GM06990 (cell line): ENCODE measurements at regions not wholly inside any gene's neighbourhood (a gene's known extent, or its start where the extent isn't known, plus 50 kb on each side); places are given as distances from the start of the nearest gene placed in this dataset.

Source experiments
- DNase-seq: peaks from one replicate; pipeline ENCODE4 v3.0.0-alpha.2; 2011; ENCODE audit not compliant: insufficient read length; ENCODE audit errors: extremely low read depth
- H3K27me3 ChIP-seq: replicated peaks from 2 replicates; pipeline ENCODE4 v1.6.0; 2011; ENCODE audit warnings: low read length; ENCODE audit not compliant: control insufficient read depth, insufficient read depth
- H3K36me3 ChIP-seq: 2 replicates; pipeline ENCODE4 v1.5.1; 2011; ENCODE audit warnings: low read length; ENCODE audit not compliant: control insufficient read depth, insufficient read depth
- H3K4me3 ChIP-seq: replicated peaks from 2 replicates; pipeline ENCODE4 v1.5.1; 2011; ENCODE audit warnings: low read depth, mild to moderate bottlenecking, control low read depth, low read length
- TF ChIP-seq, protein P1 (sequence below): IDR thresholded peaks from 2 replicates; pipeline ENCODE4 v1.5.1; 2011; ENCODE audit warnings: low read length, control low read depth, mild to moderate bottlenecking, inconsistent platforms; ENCODE audit not compliant: insufficient read depth, poor library complexity, severe bottlenecking

DNA sequence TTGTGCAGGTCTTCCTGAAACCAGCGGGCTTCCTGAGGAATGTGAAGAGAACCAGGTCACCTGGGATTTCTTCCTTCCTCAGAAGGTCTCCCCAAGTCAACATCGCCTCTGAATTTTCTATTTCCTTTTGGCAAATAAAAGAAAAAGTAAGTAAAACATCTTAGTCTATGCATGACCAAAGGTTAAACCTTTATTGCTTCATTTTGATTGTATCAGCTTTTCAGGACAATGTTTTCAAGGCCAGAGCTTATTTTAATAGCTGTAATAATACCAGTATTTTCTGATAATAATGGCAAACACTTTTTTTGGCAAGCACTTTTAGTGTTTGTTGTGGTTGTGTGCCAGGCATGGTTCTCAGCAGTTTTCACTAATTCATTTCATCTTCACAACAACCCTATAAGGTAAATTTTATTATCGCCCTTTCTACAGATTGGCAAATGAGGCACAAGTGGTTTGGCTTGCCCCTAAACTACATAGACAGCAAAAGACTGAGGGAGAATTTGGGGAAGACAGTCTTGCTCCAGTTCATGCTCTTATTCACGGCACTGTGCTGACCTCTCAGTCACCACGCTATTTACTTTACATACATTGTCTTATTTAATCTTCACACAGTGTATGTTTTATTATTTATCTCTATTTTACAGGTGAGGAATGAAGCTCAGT is 110.4 kb downstream of the RPL22L1 start:
- TF ChIP-seq, protein P1, sequence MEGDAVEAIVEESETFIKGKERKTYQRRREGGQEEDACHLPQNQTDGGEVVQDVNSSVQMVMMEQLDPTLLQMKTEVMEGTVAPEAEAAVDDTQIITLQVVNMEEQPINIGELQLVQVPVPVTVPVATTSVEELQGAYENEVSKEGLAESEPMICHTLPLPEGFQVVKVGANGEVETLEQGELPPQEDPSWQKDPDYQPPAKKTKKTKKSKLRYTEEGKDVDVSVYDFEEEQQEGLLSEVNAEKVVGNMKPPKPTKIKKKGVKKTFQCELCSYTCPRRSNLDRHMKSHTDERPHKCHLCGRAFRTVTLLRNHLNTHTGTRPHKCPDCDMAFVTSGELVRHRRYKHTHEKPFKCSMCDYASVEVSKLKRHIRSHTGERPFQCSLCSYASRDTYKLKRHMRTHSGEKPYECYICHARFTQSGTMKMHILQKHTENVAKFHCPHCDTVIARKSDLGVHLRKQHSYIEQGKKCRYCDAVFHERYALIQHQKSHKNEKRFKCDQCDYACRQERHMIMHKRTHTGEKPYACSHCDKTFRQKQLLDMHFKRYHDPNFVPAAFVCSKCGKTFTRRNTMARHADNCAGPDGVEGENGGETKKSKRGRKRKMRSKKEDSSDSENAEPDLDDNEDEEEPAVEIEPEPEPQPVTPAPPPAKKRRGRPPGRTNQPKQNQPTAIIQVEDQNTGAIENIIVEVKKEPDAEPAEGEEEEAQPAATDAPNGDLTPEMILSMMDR, result no peak
- DNase-seq, result no peak
- Histone ChIP-seq H3K27me3 (no peaks in the 10 kb centered on the region), H3K36me3 (no peaks in the 10 kb centered on the region), H3K4me3 (no peak overlapping the region)

DNA sequence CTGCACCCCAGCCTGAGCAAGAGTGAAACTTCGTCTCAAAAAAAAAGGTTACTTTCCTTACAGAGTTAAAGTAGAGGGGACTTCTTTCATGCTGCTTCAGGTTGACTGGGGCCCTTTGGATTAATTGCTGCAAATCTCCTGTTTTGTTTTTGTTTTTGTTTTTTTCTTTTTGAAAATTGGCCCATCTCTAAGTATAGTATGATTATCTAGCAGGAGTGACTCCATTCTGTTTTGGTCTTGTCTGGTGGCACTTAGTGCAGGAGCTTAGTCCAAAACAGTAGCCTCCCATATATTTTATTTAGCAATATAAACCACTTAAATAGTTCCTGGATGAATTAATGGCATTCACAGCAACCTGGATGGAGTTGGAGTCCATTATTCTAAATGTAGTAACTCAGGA is 113.0 kb downstream of the RPL22L1 start:
- Histone ChIP-seq H3K36me3 (no peaks in the 10 kb centered on the region), H3K27me3 (no peaks in the 10 kb centered on the region; the same call in 1 of the 2 replicates), H3K4me3 (no peak overlapping the region)
- TF ChIP-seq, protein P1, result no peak
- no peak for DNase-seq

DNA sequence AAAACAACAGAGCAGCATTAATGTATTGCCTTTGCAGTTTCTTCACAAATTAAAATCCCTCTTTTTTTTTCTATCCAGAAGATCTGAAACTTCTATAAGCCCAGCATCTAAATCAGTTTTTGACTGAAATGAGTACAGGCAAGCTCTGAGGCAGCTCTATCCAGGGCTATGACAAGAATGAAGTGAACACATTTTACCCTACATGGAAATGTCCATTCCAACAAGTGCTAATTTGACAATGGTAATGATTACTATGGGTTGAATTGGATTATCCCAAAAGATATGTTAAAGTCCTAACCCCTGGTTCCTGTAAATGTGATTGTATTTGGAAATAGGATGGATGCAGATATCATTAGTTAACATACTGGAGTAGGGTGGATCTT is 115.7 kb downstream of the RPL22L1 start:
- DNase-seq, result no peak

DNA sequence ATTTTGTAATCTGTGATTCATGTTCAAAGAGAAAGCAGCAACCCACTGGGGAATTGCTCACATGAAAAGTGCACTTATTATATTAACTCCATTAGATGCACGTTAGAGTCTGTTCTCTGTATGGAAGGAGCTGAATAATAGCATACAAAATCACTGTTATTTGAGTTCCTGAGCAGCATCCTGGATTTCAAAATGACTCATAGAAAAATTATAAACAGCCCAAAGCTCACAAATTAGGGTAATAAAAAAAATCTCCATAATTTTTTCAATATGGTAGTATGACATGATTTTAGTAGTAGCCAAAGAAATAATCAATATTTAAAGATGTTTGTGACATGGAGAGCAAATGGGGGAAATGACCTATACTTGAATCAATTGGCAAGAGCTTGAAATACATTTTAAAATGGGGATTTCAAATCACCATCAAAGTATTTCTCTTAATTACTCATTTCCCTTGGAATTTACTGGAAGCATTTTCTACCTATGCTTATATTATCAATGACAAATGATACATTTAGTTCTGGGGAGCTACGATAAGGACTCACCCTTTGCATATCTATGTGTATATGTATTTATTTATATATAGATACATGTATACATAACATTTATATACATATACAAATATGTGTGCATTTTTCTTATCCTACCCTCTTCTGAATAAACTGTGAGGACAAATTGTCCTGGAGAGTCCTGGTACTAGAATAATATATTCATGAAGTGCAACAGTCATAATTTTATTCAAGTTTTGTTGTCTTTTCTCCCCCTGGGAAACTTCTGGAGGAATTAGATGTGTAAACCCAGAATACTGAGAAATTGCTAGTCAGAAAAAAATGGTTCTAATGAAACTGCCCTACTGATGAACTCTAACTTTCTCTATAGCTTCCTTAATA is 116.3 kb downstream of the RPL22L1 start:
- no peak for DNase-seq
- Histone ChIP-seq H3K4me3 (no peak overlapping the region), H3K27me3 (no peaks in the 10 kb centered on the region; the same call in 1 of the 2 replicates), H3K36me3 (no peaks in the 10 kb centered on the region)
- TF ChIP-seq, protein P1, result no peak

More for the DNA sequence above, 115.7 kb downstream of the RPL22L1 start:
- Histone ChIP-seq H3K27me3 (no peaks in the 10 kb centered on the region; the same call in 1 of the 2 replicates), H3K36me3 (no peaks in the 10 kb centered on the region), H3K4me3 (no peak overlapping the region)
- TF ChIP-seq, protein P1, result no peak

DNA sequence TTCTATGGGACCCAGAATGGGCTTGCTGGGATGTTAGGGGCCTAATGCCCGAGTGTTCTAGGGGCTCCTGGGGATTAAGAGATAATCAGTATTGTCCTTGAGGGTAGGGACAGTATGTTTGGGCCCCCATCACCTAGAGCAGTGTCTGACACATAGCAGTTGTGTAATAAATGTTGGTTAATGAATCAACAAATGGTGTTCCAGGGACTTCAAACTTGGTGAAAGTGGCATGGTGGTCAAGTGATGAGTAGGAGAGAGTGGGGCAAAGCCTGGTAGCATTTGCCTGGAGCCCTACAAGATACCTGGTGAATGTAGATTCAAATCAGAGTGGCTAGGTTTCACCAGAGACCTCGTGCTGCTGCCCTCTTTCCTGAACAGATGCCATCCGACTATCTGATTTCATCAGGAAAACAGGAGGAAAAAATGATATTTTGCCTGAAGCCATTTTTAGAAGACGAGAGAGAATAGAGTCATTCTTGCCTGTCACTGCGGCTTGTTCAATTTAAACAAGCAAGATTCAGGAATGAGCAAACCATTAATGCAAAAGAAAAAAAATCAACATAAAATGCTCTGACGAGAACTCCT is 117.3 kb downstream of the RPL22L1 start:
- no peak for DNase-seq
- Histone ChIP-seq H3K4me3 (no peak overlapping the region), H3K36me3 (no peaks in the 10 kb centered on the region), H3K27me3 (peaks cover under 1% of the 10 kb centered on the region; the same call in 1 of the 2 replicates)
- TF ChIP-seq, protein P1, result no peak
